Right hindlimb (tissue), 1 donor: ENCODE measurements at regions not wholly inside any gene's neighbourhood (a gene's known extent, or its start where the extent isn't known, plus 50 kb on each side); places are given as distances from the start of the nearest gene placed in this dataset.
"Not testable (repeated sequence)": the region's sequence is repeated elsewhere in the genome, so short reads cannot be mapped to it uniquely, and the experiment has no call there.

Source experiments
- DNase-seq: peaks from one replicate; pipeline ENCODE4 v3.0.0-alpha.2; 2018

- DNase-seq: no peak
Measured at GRCh38 chr16:65825191-65825856, 541.2 kb upstream of the CDH5 start.

DNA sequence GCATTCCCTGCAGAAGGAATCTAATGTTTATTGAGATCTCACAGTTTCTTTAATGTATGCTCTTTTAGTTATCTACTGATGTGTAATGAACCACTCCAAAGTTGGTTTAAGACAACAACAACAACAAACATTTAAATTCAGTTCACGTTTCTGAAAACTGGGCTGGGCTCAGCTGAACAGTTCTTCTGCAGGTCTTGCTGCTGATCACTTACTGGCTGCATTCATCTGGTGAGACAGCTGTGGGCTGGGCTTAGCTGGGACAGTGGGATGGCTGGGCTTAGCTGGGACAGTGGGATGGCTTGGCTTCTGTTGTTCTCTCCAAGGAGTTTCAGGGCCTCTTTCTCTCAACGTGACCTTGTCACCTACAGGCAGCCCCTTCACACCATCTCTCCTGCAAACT is 544.3 kb upstream of the CDH5 start:
- DNase-seq: no peak

DNA sequence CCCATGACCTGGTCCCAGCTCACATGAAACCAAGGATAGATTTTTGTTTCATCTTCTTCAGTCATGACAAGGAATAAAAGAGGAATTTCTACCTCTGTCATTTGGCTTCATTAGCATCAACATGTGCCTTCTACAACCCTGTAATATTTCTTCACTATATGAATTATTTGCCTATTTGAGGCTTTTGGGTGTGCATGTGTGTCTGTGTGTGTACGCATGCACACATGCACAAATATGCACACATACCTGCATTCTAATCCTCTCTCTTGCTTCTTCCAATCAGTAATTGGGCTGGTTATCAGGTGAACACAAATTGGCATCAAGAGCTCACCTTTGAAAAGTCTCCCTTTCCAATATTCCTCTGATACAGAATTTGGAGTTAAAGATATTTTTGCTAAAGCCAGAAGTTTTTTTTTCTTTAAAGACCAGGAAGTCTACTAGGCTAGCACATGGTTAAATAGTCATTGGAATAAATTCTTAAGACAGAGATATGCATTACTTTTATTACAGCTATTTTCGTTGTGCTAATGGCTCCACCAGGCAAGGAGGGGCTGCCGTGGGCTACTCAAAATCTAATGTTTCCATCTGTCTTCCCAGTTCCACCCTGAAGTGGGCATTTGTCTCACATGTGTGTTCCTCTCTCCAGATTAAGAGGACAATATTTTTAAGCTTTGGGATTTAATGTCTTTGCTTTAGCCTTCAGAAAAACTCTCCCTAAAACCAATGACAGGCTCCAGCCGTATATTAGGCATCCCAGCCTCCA is 547.2 kb upstream of the CDH5 start:
- no peak for DNase-seq

GRCh38 chr16:65817799-65818198 is 548.7 kb upstream of the CDH5 start:
- no peak for DNase-seq

- DNase-seq: no peak
Measured at GRCh38 chr16:65817066-65817465, 549.4 kb upstream of the CDH5 start.

DNA sequence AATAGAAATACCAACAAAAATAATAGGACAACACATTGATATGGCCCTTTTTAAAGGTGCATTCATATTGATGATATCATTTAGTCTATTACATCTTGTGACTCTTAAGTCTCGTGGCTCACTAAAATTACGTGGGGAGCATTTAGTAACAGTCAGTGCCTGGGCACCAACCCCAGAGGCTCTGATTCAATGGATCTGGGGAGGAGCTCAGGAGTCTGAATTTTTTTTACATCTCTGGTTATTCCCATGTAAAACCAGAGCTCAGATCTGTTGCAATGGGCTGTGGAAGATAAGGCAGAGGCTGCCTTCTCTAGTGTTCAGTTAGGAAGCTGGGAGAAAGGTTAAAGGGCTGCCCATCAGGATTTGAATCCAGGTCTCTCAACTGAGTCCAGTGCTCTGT is 549.9 kb upstream of the CDH5 start:
- no peak for DNase-seq

DNA sequence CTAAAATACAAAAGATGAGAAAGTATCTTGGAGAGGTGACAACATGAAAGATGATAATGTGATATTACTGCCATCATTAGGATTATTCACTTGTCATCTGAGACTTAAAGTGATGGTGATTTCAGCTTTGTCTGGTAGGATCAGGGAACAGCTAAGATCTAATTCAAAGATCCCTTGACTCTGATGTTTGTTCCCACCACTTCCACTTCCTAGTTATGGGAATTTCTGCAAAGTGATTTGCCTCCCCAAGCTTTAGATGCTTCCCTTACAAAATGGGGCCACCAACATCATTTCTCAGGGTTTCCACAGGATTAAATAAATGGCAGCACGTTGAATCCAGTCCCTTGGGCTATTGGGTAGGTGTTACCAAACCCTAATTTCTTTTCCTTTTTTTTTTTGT is 550.8 kb upstream of the CDH5 start:
- DNase-seq: no peak

- not testable (repeated sequence) for DNase-seq
Measured at GRCh38 chr16:65813879-65814278, 552.6 kb upstream of the CDH5 start.

DNA sequence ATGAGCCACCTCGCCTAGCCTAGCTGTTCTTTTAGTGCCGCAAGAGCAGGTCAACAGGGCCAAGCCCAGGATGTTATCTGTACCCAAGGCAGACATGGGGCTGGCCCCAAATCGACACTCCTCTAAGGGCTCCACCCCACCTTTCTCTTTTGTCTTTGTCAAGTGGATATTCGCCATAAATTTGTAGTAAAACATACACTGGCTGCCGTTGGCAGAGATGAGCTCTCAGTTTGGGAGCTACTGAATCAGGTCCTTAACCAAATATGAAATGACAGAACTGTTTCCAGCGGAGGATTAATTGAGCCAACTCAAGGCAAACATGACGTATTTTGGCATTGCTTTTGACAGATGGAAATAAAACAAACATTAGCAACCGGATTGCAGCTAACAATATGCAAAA is 556.9 kb upstream of the CDH5 start:
- no peak for DNase-seq

GRCh38 chr16:65808790-65809189 is 557.7 kb upstream of the CDH5 start:
- DNase-seq: no peak

DNA sequence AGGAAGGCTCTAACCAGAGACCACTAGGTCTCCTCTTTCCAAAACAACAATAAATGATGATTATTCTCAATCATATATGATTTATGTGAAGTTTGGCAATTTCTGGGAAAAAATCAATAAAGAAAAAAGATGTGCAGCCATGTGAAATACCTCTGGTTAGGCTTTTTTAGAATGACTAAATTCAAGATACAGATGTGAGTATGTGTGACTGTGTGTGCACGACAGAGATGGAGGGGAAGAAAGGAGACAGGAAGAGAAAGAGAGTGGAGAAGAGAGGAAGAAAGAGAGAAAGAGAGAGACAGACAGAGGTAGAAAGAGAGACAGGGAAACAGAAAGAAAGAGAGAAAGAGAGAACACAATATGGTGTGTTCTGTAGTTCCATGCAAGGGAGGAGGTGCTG is 558.6 kb upstream of the CDH5 start:
- DNase-seq: no peak

GRCh38 chr16:65805704-65806103 is 560.8 kb upstream of the CDH5 start:
- DNase-seq: not testable (repeated sequence)

- no peak for DNase-seq
Measured at GRCh38 chr16:65796481-65796880, 570.0 kb upstream of the CDH5 start.

DNA sequence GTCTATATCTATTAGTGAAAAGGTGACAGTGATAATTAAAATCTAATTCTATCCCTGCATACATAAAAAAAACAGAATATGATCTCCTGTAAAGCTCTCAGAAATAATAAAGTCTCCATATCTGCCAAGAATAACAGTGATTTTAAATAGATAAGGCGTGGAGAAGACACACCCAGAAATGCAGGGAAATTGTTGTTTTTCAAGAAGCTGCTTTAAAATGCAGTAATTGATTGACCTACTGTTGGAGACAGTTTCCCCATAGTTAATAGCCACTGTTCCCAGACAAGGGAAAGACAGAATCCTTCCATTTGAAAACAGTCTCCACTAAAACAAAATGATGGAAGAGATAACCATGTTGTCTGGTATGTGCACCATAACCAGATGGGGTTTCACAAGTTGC is 571.5 kb upstream of the CDH5 start:
- no peak for DNase-seq

GRCh38 chr16:65793781-65794180 is 572.7 kb upstream of the CDH5 start:
- no peak for DNase-seq

DNA sequence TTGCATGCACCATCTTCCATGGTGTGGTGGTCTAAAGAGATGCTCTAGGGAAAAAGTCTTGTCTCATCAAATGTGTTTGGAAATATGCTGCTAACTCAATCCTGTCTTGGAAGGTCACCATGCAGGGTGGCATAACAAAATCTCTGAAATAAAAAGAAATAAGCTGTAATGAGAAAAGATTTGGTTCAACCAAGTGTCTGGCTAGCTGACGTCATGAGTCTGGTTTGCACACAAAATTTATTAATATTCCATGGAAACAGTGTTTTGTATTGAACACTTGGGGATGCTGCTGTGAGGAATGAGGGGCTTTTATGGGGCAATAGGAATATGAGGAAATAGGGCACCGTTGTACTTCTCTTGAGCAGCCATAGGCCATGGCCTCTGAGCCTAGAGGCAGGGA is 575.7 kb upstream of the CDH5 start:
- DNase-seq: no peak

DNA sequence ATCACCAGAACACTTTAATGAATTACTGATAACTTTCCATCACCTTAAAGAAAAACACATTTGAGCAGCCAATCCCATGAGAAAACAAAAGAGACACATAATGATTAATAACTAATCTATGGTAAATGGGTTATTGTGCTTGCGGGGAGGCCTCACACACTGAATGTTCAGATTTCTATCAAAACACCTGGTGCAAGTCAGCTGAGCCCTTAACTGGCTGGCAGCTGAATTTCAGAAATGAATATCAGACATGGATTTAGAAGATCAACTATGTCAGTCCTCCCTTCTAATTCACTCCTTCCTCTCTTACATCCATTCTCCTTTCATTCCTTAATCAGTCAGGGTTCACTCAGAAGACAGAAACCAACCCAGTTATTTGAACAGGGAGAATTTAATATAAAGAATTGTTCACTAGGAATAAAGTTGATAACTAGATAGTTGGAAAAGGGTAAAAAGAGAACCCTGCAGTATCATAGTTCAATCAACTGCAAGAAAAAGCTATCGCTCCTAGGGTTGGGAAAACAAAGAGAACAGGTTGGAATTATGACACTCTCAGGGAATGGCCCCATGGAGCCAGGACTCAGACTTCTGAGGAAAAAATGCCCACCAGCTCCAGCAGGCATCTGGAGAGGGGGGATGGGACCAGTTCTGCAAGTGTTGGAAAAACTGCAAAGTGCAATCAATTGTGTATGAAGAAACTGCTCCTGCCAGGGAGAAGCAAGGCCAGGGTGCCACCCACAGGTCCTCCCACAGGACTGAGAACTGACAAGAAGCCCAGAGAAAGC is 577.1 kb upstream of the CDH5 start:
- DNase-seq: no peak

DNA sequence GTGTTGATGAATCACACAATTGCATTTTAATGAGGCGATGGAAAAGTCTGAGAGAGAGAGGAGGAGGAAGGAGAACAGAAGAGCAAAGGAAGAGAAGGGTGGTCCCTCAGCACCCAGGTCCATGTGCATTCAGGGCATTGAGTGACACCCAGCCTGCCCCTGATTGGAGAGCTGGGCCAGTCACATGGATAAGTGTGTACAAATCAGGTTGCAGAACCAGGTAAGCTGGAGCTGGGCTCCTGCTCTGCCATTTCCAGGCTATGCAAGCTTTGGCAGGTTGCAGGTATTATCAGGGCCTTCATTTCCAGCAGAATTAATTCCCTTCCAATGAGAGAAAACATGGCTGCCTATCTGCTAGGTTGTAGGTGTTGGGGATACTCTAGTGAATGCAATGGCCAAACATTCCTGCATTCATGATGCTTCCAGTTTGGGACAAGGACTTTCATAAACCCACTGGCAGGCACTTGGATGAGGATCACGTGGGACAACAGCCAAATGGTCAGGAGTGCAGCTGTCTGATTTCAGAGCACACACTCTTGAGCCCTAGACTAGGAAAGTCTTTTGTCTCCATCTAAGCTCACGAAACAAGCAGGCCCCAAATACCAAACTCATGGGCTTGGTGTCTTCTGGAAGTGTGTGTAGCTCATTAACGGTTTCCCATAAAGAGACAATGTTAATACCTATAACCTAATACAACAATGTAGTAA is 577.9 kb upstream of the CDH5 start:
- no peak for DNase-seq

DNA sequence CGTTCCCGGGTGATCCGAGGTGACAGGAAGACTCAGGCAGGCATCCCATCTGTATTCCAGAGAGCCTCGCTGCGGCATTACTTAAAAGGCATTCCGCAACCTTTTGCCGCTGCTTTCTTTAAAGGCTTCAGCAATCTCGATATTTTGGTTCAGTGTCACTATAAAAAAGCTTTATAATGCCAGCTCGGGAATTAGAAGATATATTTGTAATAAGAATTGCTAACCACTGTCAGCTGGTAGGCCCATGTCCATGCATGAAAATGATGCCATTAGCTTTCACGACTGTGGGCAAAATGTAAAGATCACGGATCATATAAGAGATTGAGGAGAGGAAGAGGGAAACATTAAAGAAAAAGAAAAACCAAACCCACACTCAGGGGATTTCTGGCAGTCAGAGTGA is 578.6 kb upstream of the CDH5 start:
- DNase-seq: no peak

GRCh38 chr16:65786916-65787315 is 579.6 kb upstream of the CDH5 start:
- peak; percentile 63 for DNase-seq

DNA sequence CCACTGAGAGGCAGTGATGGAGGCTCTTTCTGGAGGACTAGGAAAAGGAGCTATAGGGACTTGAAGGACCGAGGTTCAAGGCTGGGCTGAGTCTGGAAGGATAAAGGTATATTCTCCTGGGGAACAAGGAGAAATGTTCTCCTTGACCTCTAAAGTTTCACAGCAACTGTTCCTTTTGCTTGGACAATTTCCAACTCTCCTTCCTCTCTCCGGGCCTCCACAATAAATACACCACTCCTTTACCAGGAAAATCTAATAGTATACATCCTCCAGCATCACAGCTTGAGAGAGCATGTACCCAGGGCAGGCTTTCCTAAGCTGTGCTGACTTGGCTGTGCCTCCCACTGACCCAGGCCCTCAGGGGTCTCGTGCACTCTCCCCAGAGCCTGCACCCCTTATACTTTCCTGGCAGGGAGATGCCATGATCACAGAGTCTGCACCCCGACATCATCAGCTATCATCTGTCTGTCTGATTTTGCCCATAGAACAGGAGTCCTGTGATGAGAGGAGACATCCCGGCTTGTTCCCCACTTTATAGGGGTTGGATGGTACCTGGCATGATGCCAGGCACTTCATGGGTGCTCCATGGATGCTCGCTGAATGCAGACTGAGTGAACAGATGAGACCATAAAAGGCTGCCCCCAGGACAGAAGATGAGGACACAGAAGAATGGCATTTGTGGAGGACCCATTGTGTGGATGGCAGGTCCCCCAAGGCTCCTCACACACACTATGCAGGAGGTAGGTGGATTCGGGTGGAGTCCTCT is 582.6 kb upstream of the CDH5 start:
- DNase-seq: no peak
